Calu3 (cell line): ENCODE measurements at regions not wholly inside any gene's neighbourhood (a gene's known extent, or its start where the extent isn't known, plus 50 kb on each side); places are given as distances from the start of the nearest gene placed in this dataset.

Experiments
- BruUV-seq: library from RNA; stranded (reverse); fragments of 400-500 nt; replicated peaks from 2 replicates; lab custom pipeline; 2021; lab: Mats Ljungman, UMichigan
- CTCF ChIA-PET: fragments of 300-600 bp; sonication (Branson Sonifier 250); formaldehyde crosslinking; loops from one replicate; lab custom pipeline; 2022; ENCODE audit warnings: antibody characterized with exemption; lab: Charles Lee
- DNase-seq: peaks from one replicate; pipeline ENCODE4 v3.0.0; 2022
- H3K27ac Mint-ChIP-seq: one replicate; pipeline ENCODE4 v1.8.0; 2022; ENCODE audit warnings: mixed read lengths; ENCODE audit not compliant: unreplicated experiment
- H3K27me3 Mint-ChIP-seq: one replicate; pipeline ENCODE4 v1.8.0; 2022; ENCODE audit warnings: mixed read lengths; ENCODE audit not compliant: unreplicated experiment
- H3K36me3 Mint-ChIP-seq: one replicate; pipeline ENCODE4 v1.8.0; 2022; ENCODE audit warnings: mild to moderate bottlenecking, moderate library complexity, mixed read lengths; ENCODE audit not compliant: insufficient read depth, unreplicated experiment
- H3K4me1 Mint-ChIP-seq: one replicate; pipeline ENCODE4 v1.8.0; 2022; ENCODE audit warnings: mild to moderate bottlenecking, low read depth, mixed read lengths; ENCODE audit not compliant: unreplicated experiment
- H3K4me3 Mint-ChIP-seq: one replicate; pipeline ENCODE4 v1.8.0; 2022; ENCODE audit warnings: mild to moderate bottlenecking, low read depth, moderate library complexity, mixed read lengths; ENCODE audit not compliant: unreplicated experiment
- H3K9me3 Mint-ChIP-seq: one replicate; pipeline ENCODE4 v1.8.0; 2022; ENCODE audit warnings: low read depth, mixed read lengths; ENCODE audit not compliant: unreplicated experiment
- CTCF ChIP-seq: fragments of 200-600 bp; IDR thresholded peaks from one replicate; pipeline ENCODE4 v1.8.0; 2022; ENCODE audit warnings: antibody characterized with exemption; ENCODE audit not compliant: unreplicated experiment
- intact Hi-C: fragments of 100-400 bp; cut with micrococcal nuclease; formaldehyde crosslinking; loops from one replicate; pipeline ENCODE4 v1.10.0; 2022; ENCODE audit not compliant: unreplicated experiment

- no peaks in the 10 kb centered on the region for H3K9me3 Mint-ChIP-seq
- TF ChIP-seq CTCF = no peak
- CTCF ChIA-PET = no interaction called here
- BruUV-seq = no TSS peak
- no peak for DNase-seq
- intact Hi-C loops = no loop called here
- no peaks in the 10 kb centered on the region for H3K36me3 Mint-ChIP-seq
- no peaks in the 10 kb centered on the region for H3K4me1 Mint-ChIP-seq
- H3K27ac Mint-ChIP-seq = no peak overlapping the region
- no peak overlapping the region for H3K4me3 Mint-ChIP-seq
- H3K27me3 Mint-ChIP-seq = no peaks in the 10 kb centered on the region
Measured at GRCh38 chr1:188891958-188892357, 1585.7 kb downstream of the BRINP3 start.

DNA sequence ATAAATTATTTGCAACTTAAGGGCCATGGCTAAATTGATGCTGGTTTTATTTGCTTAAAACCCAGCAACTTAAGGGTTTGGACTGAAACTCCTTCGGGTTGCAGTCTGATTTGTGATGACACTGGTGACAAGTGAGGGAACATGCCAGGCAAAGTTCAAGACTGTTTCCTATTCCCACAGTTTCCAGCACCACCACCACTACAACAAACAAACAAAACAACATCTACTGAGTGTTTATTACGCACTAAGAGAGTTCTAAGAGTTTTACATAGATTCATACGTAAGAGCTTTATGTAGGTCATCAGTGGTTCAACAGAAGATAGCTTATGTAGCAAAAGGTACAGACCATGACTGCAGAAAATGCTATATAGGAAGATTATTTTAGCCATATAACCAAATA lies 1582.1 kb downstream of the BRINP3 start:
- no peak for DNase-seq
- H3K27ac Mint-ChIP-seq = no peak overlapping the region
- H3K27me3 Mint-ChIP-seq = no peaks in the 10 kb centered on the region
- BruUV-seq = no TSS peak
- CTCF ChIA-PET = no interaction called here
- intact Hi-C loops = no loop called here
- no peak overlapping the region for H3K4me3 Mint-ChIP-seq
- H3K4me1 Mint-ChIP-seq = no peaks in the 10 kb centered on the region
- H3K9me3 Mint-ChIP-seq = peaks cover 2% of the 10 kb centered on the region
- no peaks in the 10 kb centered on the region for H3K36me3 Mint-ChIP-seq
- TF ChIP-seq CTCF = no peak

DNA sequence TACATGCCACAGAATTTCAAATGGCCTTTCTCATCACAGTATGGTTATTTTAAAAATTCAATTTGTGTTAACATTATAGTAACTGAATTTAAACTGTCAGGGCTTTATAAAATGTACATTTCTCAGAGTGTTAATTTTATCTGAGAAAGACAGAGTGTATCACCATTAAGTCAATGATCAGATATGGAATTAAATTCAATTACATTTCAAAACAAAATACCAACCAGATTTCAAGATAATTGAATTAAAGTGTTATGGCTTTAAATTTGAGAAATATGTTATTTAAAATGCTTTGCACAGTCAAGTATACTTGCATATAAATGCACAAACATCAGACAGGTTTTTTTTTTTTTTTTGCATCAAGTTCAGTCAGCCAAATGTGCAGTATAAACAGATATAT lies 1574.4 kb downstream of the BRINP3 start:
- no peak for DNase-seq
- Mint-ChIP-seq H3K4me3 (no peak overlapping the region), H3K9me3 (peaks cover 2% of the 10 kb centered on the region), H3K27ac (no peak overlapping the region), H3K36me3 (no peaks in the 10 kb centered on the region), H3K27me3 (no peaks in the 10 kb centered on the region), H3K4me1 (peaks cover 14% of the 10 kb centered on the region)
- CTCF ChIA-PET = no interaction called here
- intact Hi-C loops = no loop called here
- BruUV-seq = no TSS peak
- TF ChIP-seq CTCF = no peak

GRCh38 chr1:188904201-188904600 lies 1573.5 kb downstream of the BRINP3 start:
- DNase-seq = peak; percentile 15
- intact Hi-C loops = no loop called here
- H3K36me3 Mint-ChIP-seq = no peaks in the 10 kb centered on the region
- H3K9me3 Mint-ChIP-seq = peaks cover 2% of the 10 kb centered on the region
- BruUV-seq = no TSS peak
- TF ChIP-seq CTCF = no peak
- CTCF ChIA-PET = interaction anchor here (0.7 kb wide), 1 partner anchor 1109 kb away, joined by 6 read pairs; no protein-coding TSS in a partner anchor
- no peaks in the 10 kb centered on the region for H3K27me3 Mint-ChIP-seq
- no peak overlapping the region for H3K4me3 Mint-ChIP-seq
- peak overlapping the region; percentile 35 for H3K27ac Mint-ChIP-seq
- H3K4me1 Mint-ChIP-seq = peaks cover 14% of the 10 kb centered on the region
